AG04450 (cell line): ENCODE measurements at regions not wholly inside any gene's neighbourhood (a gene's known extent, or its start where the extent isn't known, plus 50 kb on each side); places are given as distances from the start of the nearest gene placed in this dataset.

Experiments
- CTCF ChIA-PET: fragments of 300-600, 350-600 bp; formaldehyde crosslinking; extraction: SDS; loops from one replicate; lab custom pipeline; 2022; ENCODE audit warnings: antibody characterized with exemption, inconsistent platforms; lab: Charles Lee
- POLR2A ChIA-PET: fragments of 350-600 bp; formaldehyde crosslinking; extraction: SDS; loops from one replicate; lab custom pipeline; 2021; ENCODE audit warnings: antibody characterized with exemption, inconsistent platforms; lab: Yijun Ruan, JAX
- DNase-seq: peaks from one replicate; pipeline ENCODE4 v3.0.0-alpha.2; 2011; ENCODE audit warnings: low read depth, low spot score
- H3K27ac ChIP-seq: one replicate; pipeline ENCODE4 v1.5.1; 2012; ENCODE audit warnings: low read depth, low read length, control low read depth
- H3K27me3 ChIP-seq: one replicate; pipeline ENCODE4 v1.6.0; 2012; ENCODE audit warnings: low read length; ENCODE audit not compliant: control insufficient read depth, insufficient read depth
- H3K4me3 ChIP-seq: 2 replicates; pipeline ENCODE4 v1.5.1; 2011; ENCODE audit warnings: mild to moderate bottlenecking, low read depth, low read length, control low read depth
- H3K9me3 ChIP-seq: 2 replicates; pipeline ENCODE4 v1.5.1; 2012; ENCODE audit warnings: low read length; ENCODE audit not compliant: control insufficient read depth, insufficient read depth
- CTCF ChIP-seq: IDR thresholded peaks from 2 replicates; pipeline ENCODE4 v1.5.1; 2011; ENCODE audit warnings: low read depth, low read length, control low read depth, inconsistent platforms

GRCh38 chr11:76721755-76722677 lies 51.5 kb upstream of the LRRC32 start:
- TF ChIP-seq CTCF = peak; percentile 91
- Histone ChIP-seq H3K27me3 (peaks cover 34% of the 10 kb centered on the region), H3K9me3 (no peaks in the 10 kb centered on the region), H3K4me3 (no peak overlapping the region), H3K27ac (no peak overlapping the region)
- peak; percentile 57 for DNase-seq
- POLR2A ChIA-PET = interaction anchor here (0.5 to 0.9 kb wide), 6 partner anchors 21 to 831 kb away, joined by 3 to 4 read pairs (median 3); no protein-coding TSS in a partner anchor
- CTCF ChIA-PET = interaction anchor here (0.6 to 7.6 kb wide), 27 partner anchors 8 to 780 kb away, joined by 3 to 97 read pairs (median 3); no protein-coding TSS in a partner anchor

GRCh38 chr11:76723142-76723541 lies 52.6 kb upstream of the LRRC32 start:
- Histone ChIP-seq H3K27ac (no peak overlapping the region), H3K4me3 (no peak overlapping the region), H3K9me3 (no peaks in the 10 kb centered on the region), H3K27me3 (peaks cover 38% of the 10 kb centered on the region)
- ChIA-PET CTCF (interaction anchor here (0.9 to 7.6 kb wide), 5 partner anchors 20 to 197 kb away, joined by 3 to 97 read pairs (median 7); no protein-coding TSS in a partner anchor), POLR2A (no interaction called here)
- TF ChIP-seq CTCF = no peak
- DNase-seq = no peak

GRCh38 chr11:76723548-76723947 lies 53.0 kb upstream of the LRRC32 start:
- DNase-seq = no peak
- Histone ChIP-seq H3K27ac (no peak overlapping the region), H3K4me3 (no peak overlapping the region), H3K9me3 (no peaks in the 10 kb centered on the region), H3K27me3 (peaks cover 42% of the 10 kb centered on the region)
- TF ChIP-seq CTCF = no peak
- ChIA-PET CTCF (interaction anchor here (0.9 to 7.6 kb wide), 4 partner anchors 11 to 197 kb away, joined by 3 to 97 read pairs (median 6); no protein-coding TSS in a partner anchor), POLR2A (no interaction called here)

GRCh38 chr11:76724171-76724768 lies 53.7 kb upstream of the LRRC32 start:
- ChIA-PET CTCF (interaction anchor here (1.9 to 7.6 kb wide), 3 partner anchors 10 to 196 kb away, joined by 8 to 97 read pairs (median 8); no protein-coding TSS in a partner anchor), POLR2A (no interaction called here)
- DNase-seq = no peak
- Histone ChIP-seq H3K27me3 (peaks cover 49% of the 10 kb centered on the region), H3K27ac (no peak overlapping the region), H3K4me3 (no peak overlapping the region), H3K9me3 (no peaks in the 10 kb centered on the region)
- TF ChIP-seq CTCF = no peak
